NCI-H2171 (cell line): ENCODE measurements at regions not wholly inside any gene's neighbourhood (a gene's known extent, or its start where the extent isn't known, plus 50 kb on each side); places are given as distances from the start of the nearest gene placed in this dataset.

Experiments used
- DNase-seq: peaks from one replicate; lab custom pipeline; 2025; lab: John Stamatoyannopoulos, UW

GRCh38 chr6:142682985-142683384 lies 262.0 kb downstream of the HIVEP2 start:
- no peak for DNase-seq

- no peak for DNase-seq
Observed at GRCh38 chr6:142683714-142684141, 261.2 kb downstream of the HIVEP2 start.

GRCh38 chr6:142684371-142684770 lies 260.6 kb downstream of the HIVEP2 start:
- no peak for DNase-seq

- no peak for DNase-seq
Observed at GRCh38 chr6:142685852-142686506, 259.0 kb downstream of the HIVEP2 start.

GRCh38 chr6:142686507-142686887 lies 258.5 kb downstream of the HIVEP2 start:
- no peak for DNase-seq

- DNase-seq, result peak; percentile 70
Observed at GRCh38 chr6:142692942-142693341, 252.0 kb downstream of the HIVEP2 start.

GRCh38 chr6:142693441-142693840 lies 251.5 kb downstream of the HIVEP2 start:
- DNase-seq, result no peak

- DNase-seq, result no peak
Observed at GRCh38 chr6:142694054-142694453, 250.9 kb downstream of the HIVEP2 start.

GRCh38 chr6:142695016-142695415 lies 250.0 kb downstream of the HIVEP2 start:
- no peak for DNase-seq

GRCh38 chr6:142696123-142697000 lies 248.6 kb downstream of the HIVEP2 start:
- DNase-seq, result no peak

- DNase-seq, result no peak
Observed at GRCh38 chr6:142697001-142697335, 248.0 kb downstream of the HIVEP2 start.

GRCh38 chr6:142697922-142698321 lies 247.1 kb downstream of the HIVEP2 start:
- no peak for DNase-seq

- no peak for DNase-seq
Observed at GRCh38 chr6:142698751-142699150, 246.2 kb downstream of the HIVEP2 start.

GRCh38 chr6:142699391-142699790 lies 245.6 kb downstream of the HIVEP2 start:
- no peak for DNase-seq

GRCh38 chr6:142700032-142700431 lies 244.9 kb downstream of the HIVEP2 start:
- no peak for DNase-seq

GRCh38 chr6:142700671-142701312 lies 244.2 kb downstream of the HIVEP2 start:
- DNase-seq, result no peak
